Activated naive CD4-positive, alpha-beta T cell treated with anti-CD3 and anti-CD28 coated beads, Interleukin-2, amount 10 ng/mL, durations not matched to agents 7 days and 5 days (primary cell): ENCODE measurements at regions not wholly inside any gene's neighbourhood (a gene's known extent, or its start where the extent isn't known, plus 50 kb on each side); places are given as distances from the start of the nearest gene placed in this dataset.
"Not testable (repeated sequence)": the region's sequence is repeated elsewhere in the genome, so short reads cannot be mapped to it uniquely, and the experiment has no call there.

Experiments
- CTCF ChIA-PET: fragments of 350-600 bp; sonication (Branson Sonifier 250); formaldehyde crosslinking; loops from one replicate; lab custom pipeline; 2021; ENCODE audit warnings: antibody characterized with exemption; lab: Charles Lee
- DNase-seq: peaks from one replicate; pipeline ENCODE4 v3.0.0-alpha.2; 2020
- H3K27ac Mint-ChIP-seq: one replicate; pipeline ENCODE4 v1.8.0; 2021; ENCODE audit warnings: mild to moderate bottlenecking, moderate library complexity, mixed read lengths
- H3K27me3 Mint-ChIP-seq: one replicate; pipeline ENCODE4 v1.8.0; 2021; ENCODE audit warnings: mild to moderate bottlenecking, mixed read lengths
- H3K36me3 Mint-ChIP-seq: one replicate; pipeline ENCODE4 v1.8.0; 2021; ENCODE audit warnings: mixed read lengths
- H3K4me1 Mint-ChIP-seq: one replicate; pipeline ENCODE4 v1.8.0; 2021; ENCODE audit warnings: mixed read lengths
- H3K4me3 Mint-ChIP-seq: one replicate; pipeline ENCODE4 v1.8.0; 2021; ENCODE audit warnings: mild to moderate bottlenecking, moderate library complexity, mixed read lengths
- H3K9me3 Mint-ChIP-seq: one replicate; pipeline ENCODE4 v1.8.0; 2021; ENCODE audit warnings: mixed read lengths

- no peaks in the 10 kb centered on the region for H3K27me3 Mint-ChIP-seq
- no peak for DNase-seq
- CTCF ChIA-PET: interaction anchor here (1.1 kb wide), 1 partner anchor 379 kb away, joined by 3 read pairs; no protein-coding TSS in a partner anchor
- H3K27ac Mint-ChIP-seq: no peak overlapping the region
- no peaks in the 10 kb centered on the region for H3K36me3 Mint-ChIP-seq
- H3K4me1 Mint-ChIP-seq: no peaks in the 10 kb centered on the region
- H3K9me3 Mint-ChIP-seq: no peaks in the 10 kb centered on the region
- no peak overlapping the region for H3K4me3 Mint-ChIP-seq
Observed at GRCh38 chr6:93045156-93045555, 374.2 kb downstream of the EPHA7 start.

- CTCF ChIA-PET: no interaction called here
- H3K27me3 Mint-ChIP-seq: no peaks in the 10 kb centered on the region
- peaks cover 16% of the 10 kb centered on the region for H3K9me3 Mint-ChIP-seq
Observed at GRCh38 chr6:93040375-93040774, 379.0 kb downstream of the EPHA7 start.

GRCh38 chr6:93036835-93037234, 382.5 kb downstream of the EPHA7 start:
- CTCF ChIA-PET: no interaction called here
- Mint-ChIP-seq H3K4me3 (no peak overlapping the region), H3K27ac (no peak overlapping the region), H3K36me3 (no peaks in the 10 kb centered on the region), H3K9me3 (peaks cover 18% of the 10 kb centered on the region), H3K27me3 (no peaks in the 10 kb centered on the region), H3K4me1 (no peaks in the 10 kb centered on the region)
- no peak for DNase-seq

More at GRCh38 chr6:93040375-93040774, 379.0 kb downstream of the EPHA7 start:
- no peak for DNase-seq
- Mint-ChIP-seq H3K36me3 (no peaks in the 10 kb centered on the region), H3K4me3 (no peak overlapping the region), H3K4me1 (no peaks in the 10 kb centered on the region), H3K27ac (no peak overlapping the region)

GRCh38 chr6:93035756-93036155, 383.6 kb downstream of the EPHA7 start:
- CTCF ChIA-PET: no interaction called here
- no peak for DNase-seq
- Mint-ChIP-seq H3K27ac (no peak overlapping the region), H3K4me1 (no peaks in the 10 kb centered on the region), H3K9me3 (peaks cover 18% of the 10 kb centered on the region), H3K36me3 (no peaks in the 10 kb centered on the region), H3K27me3 (no peaks in the 10 kb centered on the region), H3K4me3 (no peak overlapping the region)

- no peak overlapping the region for H3K27ac Mint-ChIP-seq
- DNase-seq: no peak
- H3K36me3 Mint-ChIP-seq: no peaks in the 10 kb centered on the region
- H3K4me3 Mint-ChIP-seq: no peak overlapping the region
- no peaks in the 10 kb centered on the region for H3K4me1 Mint-ChIP-seq
- no peaks in the 10 kb centered on the region for H3K27me3 Mint-ChIP-seq
- CTCF ChIA-PET: no interaction called here
- peaks cover 3% of the 10 kb centered on the region for H3K9me3 Mint-ChIP-seq
Observed at GRCh38 chr6:93021235-93021915, 398.0 kb downstream of the EPHA7 start.

GRCh38 chr6:93017626-93018025, 401.7 kb downstream of the EPHA7 start:
- CTCF ChIA-PET: no interaction called here
- no peak for DNase-seq
- Mint-ChIP-seq H3K4me3 (no peak overlapping the region), H3K4me1 (no peaks in the 10 kb centered on the region), H3K27me3 (no peaks in the 10 kb centered on the region), H3K27ac (no peak overlapping the region), H3K36me3 (no peaks in the 10 kb centered on the region), H3K9me3 (peaks cover 3% of the 10 kb centered on the region)

GRCh38 chr6:93017213-93017612, 402.1 kb downstream of the EPHA7 start:
- Mint-ChIP-seq H3K4me1 (no peaks in the 10 kb centered on the region), H3K27me3 (no peaks in the 10 kb centered on the region), H3K4me3 (no peak overlapping the region), H3K9me3 (peaks cover 3% of the 10 kb centered on the region), H3K27ac (no peak overlapping the region), H3K36me3 (no peaks in the 10 kb centered on the region)
- no peak for DNase-seq
- CTCF ChIA-PET: no interaction called here

GRCh38 chr6:93013054-93013453, 406.3 kb downstream of the EPHA7 start:
- Mint-ChIP-seq H3K27ac (no peak overlapping the region), H3K4me3 (no peak overlapping the region), H3K36me3 (no peaks in the 10 kb centered on the region), H3K27me3 (no peaks in the 10 kb centered on the region), H3K9me3 (no peaks in the 10 kb centered on the region), H3K4me1 (no peaks in the 10 kb centered on the region)
- no peak for DNase-seq
- CTCF ChIA-PET: no interaction called here

- no peak for DNase-seq
- Mint-ChIP-seq H3K36me3 (no peaks in the 10 kb centered on the region), H3K4me3 (no peak overlapping the region), H3K9me3 (no peaks in the 10 kb centered on the region), H3K27ac (no peak overlapping the region), H3K4me1 (no peaks in the 10 kb centered on the region), H3K27me3 (no peaks in the 10 kb centered on the region)
- CTCF ChIA-PET: no interaction called here
Observed at GRCh38 chr6:93008375-93008774, 411.0 kb downstream of the EPHA7 start.

GRCh38 chr6:92989656-92990055, 429.7 kb downstream of the EPHA7 start:
- Mint-ChIP-seq H3K27ac (no peak overlapping the region), H3K9me3 (peaks cover 2% of the 10 kb centered on the region), H3K4me1 (no peaks in the 10 kb centered on the region), H3K36me3 (no peaks in the 10 kb centered on the region), H3K27me3 (no peaks in the 10 kb centered on the region), H3K4me3 (no peak overlapping the region)
- DNase-seq: no peak
- CTCF ChIA-PET: no interaction called here

GRCh38 chr6:92979281-92979680, 440.1 kb downstream of the EPHA7 start:
- no peaks in the 10 kb centered on the region for H3K36me3 Mint-ChIP-seq
- H3K27ac Mint-ChIP-seq: no peak overlapping the region
- no peak for DNase-seq
- H3K4me3 Mint-ChIP-seq: no peak overlapping the region
- peaks cover 14% of the 10 kb centered on the region for H3K9me3 Mint-ChIP-seq
- no peaks in the 10 kb centered on the region for H3K4me1 Mint-ChIP-seq
- H3K27me3 Mint-ChIP-seq: no peaks in the 10 kb centered on the region
- CTCF ChIA-PET: no interaction called here

- no peak overlapping the region for H3K4me3 Mint-ChIP-seq
- H3K27me3 Mint-ChIP-seq: no peaks in the 10 kb centered on the region
- no peaks in the 10 kb centered on the region for H3K36me3 Mint-ChIP-seq
Observed at GRCh38 chr6:92977018-92977417, 442.3 kb downstream of the EPHA7 start.

GRCh38 chr6:92967362-92967761, 452.0 kb downstream of the EPHA7 start:
- H3K27ac Mint-ChIP-seq: no peak overlapping the region
- DNase-seq: no peak
- no peaks in the 10 kb centered on the region for H3K9me3 Mint-ChIP-seq
- CTCF ChIA-PET: no interaction called here
- H3K4me3 Mint-ChIP-seq: no peak overlapping the region
- H3K27me3 Mint-ChIP-seq: no peaks in the 10 kb centered on the region
- no peaks in the 10 kb centered on the region for H3K4me1 Mint-ChIP-seq
- H3K36me3 Mint-ChIP-seq: no peaks in the 10 kb centered on the region

More at GRCh38 chr6:92977018-92977417, 442.3 kb downstream of the EPHA7 start:
- DNase-seq: no peak
- no peak overlapping the region for H3K27ac Mint-ChIP-seq
- peaks cover 11% of the 10 kb centered on the region for H3K9me3 Mint-ChIP-seq
- H3K4me1 Mint-ChIP-seq: no peaks in the 10 kb centered on the region
- CTCF ChIA-PET: no interaction called here

GRCh38 chr6:92962846-92963245, 456.5 kb downstream of the EPHA7 start:
- no peaks in the 10 kb centered on the region for H3K36me3 Mint-ChIP-seq
- DNase-seq: no peak
- H3K4me1 Mint-ChIP-seq: no peaks in the 10 kb centered on the region
- H3K9me3 Mint-ChIP-seq: peaks cover 15% of the 10 kb centered on the region
- no peak overlapping the region for H3K4me3 Mint-ChIP-seq
- no peak overlapping the region for H3K27ac Mint-ChIP-seq
- CTCF ChIA-PET: no interaction called here
- no peaks in the 10 kb centered on the region for H3K27me3 Mint-ChIP-seq

- H3K36me3 Mint-ChIP-seq, H3K4me3 Mint-ChIP-seq, CTCF ChIA-PET, H3K4me1 Mint-ChIP-seq, H3K9me3 Mint-ChIP-seq, H3K27ac Mint-ChIP-seq, DNase-seq, H3K27me3 Mint-ChIP-seq: not testable (repeated sequence)
Observed at GRCh38 chr6:92952111-92952510, 467.2 kb downstream of the EPHA7 start.
